ENCODE measurements at regions not wholly inside any gene's neighbourhood (a gene's known extent, or its start where the extent isn't known, plus 50 kb on each side); places are given as distances from the start of the nearest gene placed in this dataset.

DNA sequence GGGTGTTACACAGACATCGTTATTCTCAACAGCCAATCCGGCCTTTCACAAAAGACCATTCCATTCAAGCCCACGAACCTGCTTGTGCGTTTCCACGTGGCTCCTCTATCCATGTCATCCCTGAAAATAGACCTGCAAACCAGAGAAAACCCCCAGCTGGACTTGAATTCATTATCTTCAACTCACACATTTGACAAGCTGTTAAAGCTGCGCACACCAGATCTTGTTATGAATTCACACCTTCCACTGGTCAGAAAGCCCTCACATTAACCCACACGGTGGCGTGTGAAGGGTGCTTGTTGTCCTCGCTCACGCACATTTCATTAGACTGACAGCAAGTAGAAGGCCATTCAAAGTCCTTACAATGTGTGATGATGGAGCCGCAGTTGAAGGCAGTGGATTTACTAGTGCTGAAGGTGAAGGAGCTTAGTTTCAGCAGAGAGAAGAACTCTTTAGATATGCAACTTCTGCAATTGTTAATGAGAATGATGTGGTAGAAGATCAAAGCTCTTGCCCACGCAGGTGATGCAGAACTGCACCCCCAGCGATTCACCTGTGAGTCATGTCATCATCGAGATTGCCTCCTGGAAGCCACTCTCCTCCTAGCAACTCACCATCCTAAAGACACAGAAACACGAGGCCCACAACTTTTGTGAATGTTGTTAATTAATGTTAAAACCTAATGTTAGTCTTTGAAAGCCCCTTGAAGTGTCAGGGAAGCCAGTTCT lies 224.8 kb upstream of the SOX11 start:
- TF ChIP-seq EZH2 (IDR thresholded peaks at IDR 0.05; ENCODE audit: insufficient read depth, poor library complexity, severe bottlenecking) (no peak), EZH2phosphoT487 (IDR thresholded peaks at IDR 0.05; ENCODE audit: insufficient read depth, low read depth) (no peak)

All from GM23248 (cell line).